ENCODE measurements at regions not wholly inside any gene's neighbourhood (a gene's known extent, or its start where the extent isn't known, plus 50 kb on each side); places are given as distances from the start of the nearest gene placed in this dataset.
A peak's percentile ranks its signal among the peaks of the same experiment; 100 is the strongest.

- TF ChIP-seq NFIB (CRISPR knock-in tag; IDR thresholded peaks at IDR 0.05; ENCODE audit: borderline replicate concordance) = no peak
- no peak for TF ChIP-seq MED8 (CRISPR knock-in tag; IDR thresholded peaks at IDR 0.05; ENCODE audit: insufficient replicate concordance)
- no peak for TF ChIP-seq TBX3 (IDR thresholded peaks at IDR 0.05; ENCODE audit: borderline replicate concordance)
- no peak for TF ChIP-seq ZBTB38 (CRISPR knock-in tag; IDR thresholded peaks at IDR 0.05)
- no peak for TF ChIP-seq ZNF10 (CRISPR knock-in tag; IDR thresholded peaks at IDR 0.05; ENCODE audit: borderline replicate concordance, low read depth)
- TF ChIP-seq GABPB1 (CRISPR knock-in tag; IDR thresholded peaks at IDR 0.05) = peak; percentile 38; the same call in 1 of the 2 replicates
- TF ChIP-seq, protein P1, sequence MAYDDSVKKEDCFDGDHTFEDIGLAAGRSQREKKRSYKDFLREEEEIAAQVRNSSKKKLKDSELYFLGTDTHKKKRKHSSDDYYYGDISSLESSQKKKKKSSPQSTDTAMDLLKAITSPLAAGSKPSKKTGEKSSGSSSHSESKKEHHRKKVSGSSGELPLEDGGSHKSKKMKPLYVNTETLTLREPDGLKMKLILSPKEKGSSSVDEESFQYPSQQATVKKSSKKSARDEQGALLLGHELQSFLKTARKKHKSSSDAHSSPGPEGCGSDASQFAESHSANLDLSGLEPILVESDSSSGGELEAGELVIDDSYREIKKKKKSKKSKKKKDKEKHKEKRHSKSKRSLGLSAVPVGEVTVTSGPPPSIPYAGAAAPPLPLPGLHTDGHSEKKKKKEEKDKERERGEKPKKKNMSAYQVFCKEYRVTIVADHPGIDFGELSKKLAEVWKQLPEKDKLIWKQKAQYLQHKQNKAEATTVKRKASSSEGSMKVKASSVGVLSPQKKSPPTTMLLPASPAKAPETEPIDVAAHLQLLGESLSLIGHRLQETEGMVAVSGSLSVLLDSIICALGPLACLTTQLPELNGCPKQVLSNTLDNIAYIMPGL (CRISPR knock-in tag; IDR thresholded peaks at IDR 0.05; ENCODE audit: borderline replicate concordance in 1 of 2, low read depth in 1 of 2) = 0 out of 4 replicates have a peak, but pooled peaks of 1 of the 2 experiments have one; percentile 31
- TF ChIP-seq, protein P2, sequence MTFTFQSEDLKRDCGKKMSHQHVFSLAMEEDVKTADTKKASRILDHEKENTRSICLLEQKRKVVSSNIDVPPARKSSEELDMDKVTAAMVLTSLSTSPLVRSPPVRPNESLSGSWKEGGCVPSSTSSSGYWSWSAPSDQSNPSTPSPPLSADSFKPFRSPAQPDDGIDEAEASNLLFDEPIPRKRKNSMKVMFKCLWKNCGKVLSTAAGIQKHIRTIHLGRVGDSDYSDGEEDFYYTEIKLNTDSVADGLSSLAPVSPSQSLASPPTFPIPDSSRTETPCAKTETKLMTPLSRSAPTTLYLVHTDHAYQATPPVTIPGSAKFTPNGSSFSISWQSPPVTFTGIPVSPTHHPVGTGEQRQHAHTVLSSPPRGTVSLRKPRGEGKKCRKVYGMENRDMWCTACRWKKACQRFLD (CRISPR knock-in tag; IDR thresholded peaks at IDR 0.05; ENCODE audit: borderline replicate concordance) = no peak
- no peak for TF ChIP-seq ZNF816 (CRISPR knock-in tag; IDR thresholded peaks at IDR 0.05; ENCODE audit: borderline replicate concordance)
- 0 out of 2 replicates have a peak, but pooled peaks have one; percentile 22 for TF ChIP-seq RAD21 (CRISPR knock-in tag; IDR thresholded peaks at IDR 0.05)
- 0 out of 2 replicates have a peak, but pooled peaks have one; percentile 16 for TF ChIP-seq SOX13 (IDR thresholded peaks at IDR 0.05)
- peak in 1 of 2 experiments; percentile 41; a peak in 1 of 4 replicates for TF ChIP-seq SOX13 (CRISPR knock-in tag; conservative IDR thresholded peaks at IDR 0.05 in 1 of 2, IDR thresholded peaks at IDR 0.05 in 1 of 2)
- TF ChIP-seq ZNF564 (CRISPR knock-in tag; IDR thresholded peaks at IDR 0.05) = no peak
- TF ChIP-seq NR2F1 (CRISPR knock-in tag; IDR thresholded peaks at IDR 0.05) = no peak
- TF ChIP-seq HDAC2 (CRISPR knock-in tag; IDR thresholded peaks at IDR 0.05) = peak; percentile 30; the same call in 1 of the 2 replicates
- TF ChIP-seq SNRNP70 (IDR thresholded peaks at IDR 0.05; ENCODE audit: low read depth, low read length) = no peak
- TF ChIP-seq SIN3A (IDR thresholded peaks at IDR 0.05; ENCODE audit: borderline replicate concordance, low read depth, low read length) = no peak
- TF ChIP-seq SMC3 (IDR thresholded peaks at IDR 0.05; ENCODE audit: low read length) = peak; percentile 47; the same call in 1 of the 2 replicates
- TF ChIP-seq ZNF34 (CRISPR knock-in tag; IDR thresholded peaks at IDR 0.05; ENCODE audit: borderline replicate concordance) = no peak
- TF ChIP-seq, protein P3, sequence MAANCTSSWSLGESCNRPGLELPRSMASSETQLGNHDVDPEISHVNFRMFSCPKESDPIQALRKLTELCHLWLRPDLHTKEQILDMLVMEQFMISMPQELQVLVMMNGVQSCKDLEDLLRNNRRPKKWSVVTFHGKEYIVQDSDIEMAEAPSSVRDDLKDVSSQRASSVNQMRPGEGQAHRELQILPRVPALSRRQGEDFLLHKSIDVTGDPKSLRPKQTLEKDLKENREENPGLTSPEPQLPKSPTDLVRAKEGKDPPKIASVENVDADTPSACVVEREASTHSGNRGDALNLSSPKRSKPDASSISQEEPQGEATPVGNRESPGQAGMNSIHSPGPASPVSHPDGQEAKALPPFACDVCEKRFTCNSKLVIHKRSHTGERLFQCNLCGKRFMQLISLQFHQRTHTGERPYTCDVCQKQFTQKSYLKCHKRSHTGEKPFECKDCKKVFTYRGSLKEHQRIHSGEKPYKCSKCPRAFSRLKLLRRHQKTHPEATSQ (CRISPR knock-in tag; IDR thresholded peaks at IDR 0.05; ENCODE audit: borderline replicate concordance) = peak; percentile 32; the same call in 1 of the 2 replicates
- TF ChIP-seq, protein P4, sequence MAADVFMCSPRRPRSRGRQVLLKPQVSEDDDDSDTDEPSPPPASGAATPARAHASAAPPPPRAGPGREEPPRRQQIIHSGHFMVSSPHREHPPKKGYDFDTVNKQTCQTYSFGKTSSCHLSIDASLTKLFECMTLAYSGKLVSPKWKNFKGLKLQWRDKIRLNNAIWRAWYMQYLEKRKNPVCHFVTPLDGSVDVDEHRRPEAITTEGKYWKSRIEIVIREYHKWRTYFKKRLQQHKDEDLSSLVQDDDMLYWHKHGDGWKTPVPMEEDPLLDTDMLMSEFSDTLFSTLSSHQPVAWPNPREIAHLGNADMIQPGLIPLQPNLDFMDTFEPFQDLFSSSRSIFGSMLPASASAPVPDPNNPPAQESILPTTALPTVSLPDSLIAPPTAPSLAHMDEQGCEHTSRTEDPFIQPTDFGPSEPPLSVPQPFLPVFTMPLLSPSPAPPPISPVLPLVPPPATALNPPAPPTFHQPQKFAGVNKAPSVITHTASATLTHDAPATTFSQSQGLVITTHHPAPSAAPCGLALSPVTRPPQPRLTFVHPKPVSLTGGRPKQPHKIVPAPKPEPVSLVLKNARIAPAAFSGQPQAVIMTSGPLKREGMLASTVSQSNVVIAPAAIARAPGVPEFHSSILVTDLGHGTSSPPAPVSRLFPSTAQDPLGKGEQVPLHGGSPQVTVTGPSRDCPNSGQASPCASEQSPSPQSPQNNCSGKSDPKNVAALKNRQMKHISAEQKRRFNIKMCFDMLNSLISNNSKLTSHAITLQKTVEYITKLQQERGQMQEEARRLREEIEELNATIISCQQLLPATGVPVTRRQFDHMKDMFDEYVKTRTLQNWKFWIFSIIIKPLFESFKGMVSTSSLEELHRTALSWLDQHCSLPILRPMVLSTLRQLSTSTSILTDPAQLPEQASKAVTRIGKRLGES (CRISPR knock-in tag; IDR thresholded peaks at IDR 0.05; ENCODE audit: borderline replicate concordance) = no peak
Observed at GRCh38 chr7:33807779-33808482, 97.4 kb upstream of the BMPER start (continued).

All from HepG2 (cell line).